Neural progenitor cell (in vitro differentiated cells): ENCODE measurements at regions not wholly inside any gene's neighbourhood (a gene's known extent, or its start where the extent isn't known, plus 50 kb on each side); places are given as distances from the start of the nearest gene placed in this dataset.

Source experiments
- DNase-seq: peaks from one replicate; pipeline ENCODE4 v3.0.0-alpha.2; 2016; ENCODE audit warnings: low spot score
- H2AFZ ChIP-seq: fragments of 200-600 bp; sonication (generic); replicated peaks from 2 replicates; pipeline ENCODE4 v1.6.1; 2016; ENCODE audit warnings: antibody characterized with exemption
- H3F3A ChIP-seq: fragments of 200-600 bp; sonication (generic); 2 replicates; pipeline ENCODE4 v1.6.1; 2016; ENCODE audit warnings: antibody characterized with exemption, low read depth
- H3K27ac ChIP-seq: fragments of 200-600 bp; sonication (generic); 2 replicates; pipeline ENCODE4 v1.5.1; 2016; ENCODE audit warnings: mild to moderate bottlenecking
- H3K27me3 ChIP-seq: fragments of 200-600 bp; sonication (generic); 2 replicates; pipeline ENCODE4 v1.6.1; 2016; ENCODE audit warnings: mild to moderate bottlenecking, moderate library complexity
- H3K36me3 ChIP-seq: fragments of 200-600 bp; sonication (generic); 2 replicates; pipeline ENCODE4 v1.5.1; 2016
- H3K4me1 ChIP-seq: fragments of 200-600 bp; sonication (generic); 2 replicates; pipeline ENCODE4 v1.6.1; 2016; ENCODE audit warnings: mixed run types
- H3K4me2 ChIP-seq: fragments of 200-600 bp; sonication (generic); 2 replicates; pipeline ENCODE4 v1.6.1; 2016
- H3K4me3 ChIP-seq: fragments of 200-600 bp; sonication (generic); 2 replicates; pipeline ENCODE4 v1.5.1; 2016
- H3K79me2 ChIP-seq: fragments of 200-600 bp; sonication (generic); 2 replicates; pipeline ENCODE4 v1.6.1; 2016; ENCODE audit warnings: low read depth
- H3K9ac ChIP-seq: fragments of 200-600 bp; sonication (generic); 2 replicates; pipeline ENCODE4 v1.6.1; 2016
- H3K9me3 ChIP-seq: fragments of 200-600 bp; sonication (generic); 2 replicates; pipeline ENCODE4 v1.5.1; 2016; ENCODE audit warnings: low read depth
- H4K20me1 ChIP-seq: fragments of 200-600 bp; sonication (generic); 2 replicates; pipeline ENCODE4 v1.6.1; 2016; ENCODE audit warnings: low read depth
- H3K27ac Mint-ChIP-seq: 3 replicates; pipeline ENCODE4 v1.8.0; 2021; ENCODE audit warnings: mixed read lengths
- H3K27me3 Mint-ChIP-seq: 2 replicates; pipeline ENCODE4 v1.8.0; 2022; ENCODE audit warnings: low read depth, mild to moderate bottlenecking, inconsistent platforms, moderate library complexity, mixed read lengths; ENCODE audit not compliant: insufficient read depth
- H3K36me3 Mint-ChIP-seq: 3 replicates; pipeline ENCODE4 v1.8.0; 2021; ENCODE audit warnings: mixed read lengths
- H3K4me1 Mint-ChIP-seq: 3 replicates; pipeline ENCODE4 v1.8.0; 2021; ENCODE audit warnings: mixed read lengths
- H3K4me3 Mint-ChIP-seq: 3 replicates; pipeline ENCODE4 v1.8.0; 2021; ENCODE audit warnings: mild to moderate bottlenecking, moderate library complexity, mixed read lengths
- H3K9me3 Mint-ChIP-seq: 3 replicates; pipeline ENCODE4 v1.8.0; 2020; ENCODE audit warnings: mixed read lengths
- CTCF ChIP-seq: fragments of 200-600 bp; sonication (generic); IDR thresholded peaks from 2 replicates; pipeline ENCODE4 v1.5.1; 2017; ENCODE audit warnings: antibody characterized with exemption, mild to moderate bottlenecking
- EZH2 ChIP-seq: fragments of 200-600 bp; sonication (generic); IDR thresholded peaks from 2 replicates; pipeline ENCODE4 v1.6.1; 2017; ENCODE audit warnings: antibody characterized with exemption, mild to moderate bottlenecking, moderate library complexity
- EZH2phosphoT487 ChIP-seq: fragments of 200-600 bp; sonication (generic); IDR thresholded peaks from 2 replicates; pipeline ENCODE4 v1.6.1; 2017; ENCODE audit warnings: antibody characterized with exemption

GRCh38 chr6:66226109-66226508, 519.1 kb upstream of the EYS start:
- no peaks in the 10 kb centered on the region for H3K9me3 ChIP-seq
- no peaks in the 10 kb centered on the region for H3K27me3 ChIP-seq
- no peak overlapping the region for H3K4me3 ChIP-seq
- no peaks in the 10 kb centered on the region for H3K79me2 ChIP-seq
- H3K27ac ChIP-seq = no peak overlapping the region
- H3K36me3 ChIP-seq = no peaks in the 10 kb centered on the region
- H3F3A ChIP-seq = no peaks in the 10 kb centered on the region
- Mint-ChIP-seq H3K36me3 (no peaks in the 10 kb centered on the region), H3K9me3 (no peaks in the 10 kb centered on the region), H3K4me3 (no peak overlapping the region), H3K27ac (no peak overlapping the region), H3K27me3 (peaks cover 2% of the 10 kb centered on the region), H3K4me1 (no peaks in the 10 kb centered on the region)
- no peak overlapping the region for H3K9ac ChIP-seq
- TF ChIP-seq EZH2 = no peak
- no peak for TF ChIP-seq CTCF
- no peak for TF ChIP-seq EZH2phosphoT487
- H3K4me1 ChIP-seq = no peaks in the 10 kb centered on the region
- H2AFZ ChIP-seq = no peak overlapping the region
- DNase-seq = no peak
- no peaks in the 10 kb centered on the region for H4K20me1 ChIP-seq
- no peak overlapping the region for H3K4me2 ChIP-seq

- TF ChIP-seq CTCF (no peak), EZH2 (no peak), EZH2phosphoT487 (no peak)
- H3K27ac Mint-ChIP-seq = no peak overlapping the region
- Histone ChIP-seq H3K79me2 (no peaks in the 10 kb centered on the region), H3K4me3 (no peak overlapping the region), H3K9ac (no peak overlapping the region), H3K27me3 (no peaks in the 10 kb centered on the region), H4K20me1 (no peaks in the 10 kb centered on the region), H3K36me3 (no peaks in the 10 kb centered on the region), H3F3A (no peaks in the 10 kb centered on the region), H3K4me2 (no peak overlapping the region), H2AFZ (no peak overlapping the region), H3K9me3 (peaks cover 10% of the 10 kb centered on the region), H3K27ac (no peak overlapping the region), H3K4me1 (no peaks in the 10 kb centered on the region)
- H3K36me3 Mint-ChIP-seq = no peaks in the 10 kb centered on the region
- DNase-seq = peak; percentile 23
- no peaks in the 10 kb centered on the region for H3K4me1 Mint-ChIP-seq
- peaks cover 6% of the 10 kb centered on the region for H3K27me3 Mint-ChIP-seq
- H3K4me3 Mint-ChIP-seq = no peak overlapping the region
- peaks cover 44% of the 10 kb centered on the region for H3K9me3 Mint-ChIP-seq
These were observed 503.9 kb upstream of the EYS start for GRCh38 chr6:66210964-66211363.

- no peaks in the 10 kb centered on the region for H3K27me3 ChIP-seq
- TF ChIP-seq CTCF = no peak
- no peak for TF ChIP-seq EZH2phosphoT487
- no peak for TF ChIP-seq EZH2
- Mint-ChIP-seq H3K36me3 (peaks cover 5% of the 10 kb centered on the region), H3K9me3 (peaks cover 13% of the 10 kb centered on the region), H3K27ac (no peak overlapping the region), H3K4me1 (peaks cover 5% of the 10 kb centered on the region), H3K27me3 (peaks cover 2% of the 10 kb centered on the region), H3K4me3 (no peak overlapping the region)
- no peaks in the 10 kb centered on the region for H3K36me3 ChIP-seq
- no peak overlapping the region for H2AFZ ChIP-seq
- no peaks in the 10 kb centered on the region for H3K4me1 ChIP-seq
- DNase-seq = no peak
- no peak overlapping the region for H3K9ac ChIP-seq
- H4K20me1 ChIP-seq = no peaks in the 10 kb centered on the region
- H3K27ac ChIP-seq = no peak overlapping the region
- H3K9me3 ChIP-seq = no peaks in the 10 kb centered on the region
- no peak overlapping the region for H3K4me2 ChIP-seq
- H3K4me3 ChIP-seq = no peak overlapping the region
- H3F3A ChIP-seq = no peaks in the 10 kb centered on the region
- no peaks in the 10 kb centered on the region for H3K79me2 ChIP-seq
These were observed 493.4 kb upstream of the EYS start for GRCh38 chr6:66200390-66200789.

- Histone ChIP-seq H3K27me3 (no peaks in the 10 kb centered on the region), H3K9me3 (no peaks in the 10 kb centered on the region), H3K79me2 (no peaks in the 10 kb centered on the region), H3K4me2 (no peak overlapping the region), H3K4me1 (no peaks in the 10 kb centered on the region), H3K27ac (no peak overlapping the region), H2AFZ (no peak overlapping the region), H3K9ac (no peak overlapping the region), H3F3A (no peaks in the 10 kb centered on the region), H3K36me3 (no peaks in the 10 kb centered on the region), H3K4me3 (no peak overlapping the region), H4K20me1 (no peaks in the 10 kb centered on the region)
- DNase-seq = no peak
- peaks cover 2% of the 10 kb centered on the region for H3K27me3 Mint-ChIP-seq
- no peak overlapping the region for H3K27ac Mint-ChIP-seq
- TF ChIP-seq EZH2phosphoT487 (no peak), EZH2 (no peak), CTCF (no peak)
- peaks cover 5% of the 10 kb centered on the region for H3K4me1 Mint-ChIP-seq
- peaks cover 5% of the 10 kb centered on the region for H3K36me3 Mint-ChIP-seq
- H3K9me3 Mint-ChIP-seq = peaks cover 13% of the 10 kb centered on the region
- H3K4me3 Mint-ChIP-seq = no peak overlapping the region
These were observed 492.1 kb upstream of the EYS start for GRCh38 chr6:66199171-66199570.
